PFSK-1 (cell line): ENCODE measurements at regions not wholly inside any gene's neighbourhood (a gene's known extent, or its start where the extent isn't known, plus 50 kb on each side); places are given as distances from the start of the nearest gene placed in this dataset.

Source experiments
- FOXP2 ChIP-seq: optimal IDR thresholded peaks from 2 replicates; pipeline ENCODE3; 2011; ENCODE audit warnings: borderline replicate concordance, control low read depth, inconsistent platforms; ENCODE audit not compliant: insufficient read depth; ENCODE audit errors: extremely low read length, extremely low read depth
- POLR2AphosphoS5 ChIP-seq: IDR thresholded peaks from 2 replicates; pipeline ENCODE4 v1.6.1; 2012; ENCODE audit warnings: low read depth, mild to moderate bottlenecking, control low read depth, low read length, moderate library complexity
- REST ChIP-seq, 2 experiments: IDR thresholded peaks; 2 replicates each; pipeline versions ENCODE4 v1.6.1 to v1.8.0; 2011 to 2012; ENCODE audit warnings: low read depth in 2 of 2, low read length in 2 of 2, control low read depth in 1 of 2, inconsistent platforms in 1 of 2, mild to moderate bottlenecking in 1 of 2, moderate library complexity in 1 of 2; ENCODE audit not compliant: insufficient read depth in 1 of 2
- SIN3A ChIP-seq: IDR thresholded peaks from 2 replicates; pipeline ENCODE4 v1.6.1; 2012; ENCODE audit warnings: mild to moderate bottlenecking, low read length, moderate library complexity, borderline replicate concordance; ENCODE audit not compliant: insufficient read depth
- TAF1 ChIP-seq: IDR thresholded peaks from 2 replicates; pipeline ENCODE4 v1.6.1; 2012; ENCODE audit warnings: low read length, control low read depth, borderline replicate concordance; ENCODE audit not compliant: insufficient read depth

GRCh38 chr17:69669441-69670178, 255.1 kb downstream of the MAP2K6 start:
- no peak for TF ChIP-seq REST (IDR thresholded peaks at IDR 0.05; ENCODE audit: insufficient read depth in 1 of 2, low read depth in 2 of 2, low read length in 2 of 2)
- TF ChIP-seq POLR2AphosphoS5: no peak
- no peak for TF ChIP-seq FOXP2
- no peak for TF ChIP-seq TAF1
- TF ChIP-seq SIN3A: no peak

GRCh38 chr17:69672924-69673323, 258.4 kb downstream of the MAP2K6 start:
- TF ChIP-seq SIN3A (no peak), REST (IDR thresholded peaks at IDR 0.05; ENCODE audit: insufficient read depth in 1 of 2, low read depth in 2 of 2, low read length in 2 of 2) (no peak), POLR2AphosphoS5 (no peak), FOXP2 (no peak), TAF1 (no peak)

GRCh38 chr17:69677130-69677529, 262.6 kb downstream of the MAP2K6 start:
- no peak for TF ChIP-seq POLR2AphosphoS5
- no peak for TF ChIP-seq REST (IDR thresholded peaks at IDR 0.05; ENCODE audit: insufficient read depth in 1 of 2, low read depth in 2 of 2, low read length in 2 of 2)
- TF ChIP-seq TAF1: no peak
- no peak for TF ChIP-seq FOXP2
- TF ChIP-seq SIN3A: no peak

- no peak for TF ChIP-seq TAF1
- TF ChIP-seq REST (IDR thresholded peaks at IDR 0.05; ENCODE audit: insufficient read depth in 1 of 2, low read depth in 2 of 2, low read length in 2 of 2): no peak
- TF ChIP-seq SIN3A: no peak
- TF ChIP-seq POLR2AphosphoS5: no peak
- TF ChIP-seq FOXP2: no peak
These were observed 263.7 kb downstream of the MAP2K6 start for GRCh38 chr17:69678206-69678605.
